C4-2B (cell line): ENCODE measurements at regions not wholly inside any gene's neighbourhood (a gene's known extent, or its start where the extent isn't known, plus 50 kb on each side); places are given as distances from the start of the nearest gene placed in this dataset.

Source experiments
- CTCF ChIP-seq: fragments of 450-650 bp; conservative IDR thresholded peaks from 2 replicates; pipeline ENCODE4 v1.5.1; 2017; ENCODE audit warnings: mild to moderate bottlenecking
- ZFX ChIP-seq: fragments of 450-650 bp; IDR thresholded peaks from 2 replicates; pipeline ENCODE4 v1.6.1; 2017

GRCh38 chr21:14838400-14838799, 226.4 kb downstream of the NRIP1 start:
- TF ChIP-seq CTCF (no peak), ZFX (no peak)
